BLaER1 (cell line): ENCODE measurements at regions not wholly inside any gene's neighbourhood (a gene's known extent, or its start where the extent isn't known, plus 50 kb on each side); places are given as distances from the start of the nearest gene placed in this dataset.

ENCODE experiments used
- H3K27ac ChIP-seq: shearing (Covaris generic); formaldehyde crosslinking; 2 replicates; pipeline ENCODE4 v1.8.1; 2022
- H3K27me3 ChIP-seq: shearing (Covaris generic); formaldehyde crosslinking; 2 replicates; pipeline ENCODE4 v1.8.1; 2022
- H3K36me3 ChIP-seq: shearing (Covaris generic); formaldehyde crosslinking; 2 replicates; pipeline ENCODE4 v1.8.1; 2022
- H3K4me1 ChIP-seq: shearing (Covaris generic); formaldehyde crosslinking; 2 replicates; pipeline ENCODE4 v1.8.1; 2022
- H3K4me2 ChIP-seq: shearing (Covaris generic); formaldehyde crosslinking; 2 replicates; pipeline ENCODE4 v1.8.1; 2022
- H3K4me3 ChIP-seq: shearing (Covaris generic); formaldehyde crosslinking; 2 replicates; pipeline ENCODE4 v1.8.1; 2022
- H3K9ac ChIP-seq: shearing (Covaris generic); formaldehyde crosslinking; 2 replicates; pipeline ENCODE4 v1.8.1; 2022
- H3K9me3 ChIP-seq: shearing (Covaris generic); formaldehyde crosslinking; 2 replicates; pipeline ENCODE4 v1.8.1; 2022
- H4K20me1 ChIP-seq: shearing (Covaris generic); formaldehyde crosslinking; 2 replicates; pipeline ENCODE4 v1.8.1; 2022
- Cebpa-rat ChIP-seq: shearing (Covaris generic); IDR thresholded peaks from 2 replicates; pipeline ENCODE4 v1.8.1; 2022

DNA sequence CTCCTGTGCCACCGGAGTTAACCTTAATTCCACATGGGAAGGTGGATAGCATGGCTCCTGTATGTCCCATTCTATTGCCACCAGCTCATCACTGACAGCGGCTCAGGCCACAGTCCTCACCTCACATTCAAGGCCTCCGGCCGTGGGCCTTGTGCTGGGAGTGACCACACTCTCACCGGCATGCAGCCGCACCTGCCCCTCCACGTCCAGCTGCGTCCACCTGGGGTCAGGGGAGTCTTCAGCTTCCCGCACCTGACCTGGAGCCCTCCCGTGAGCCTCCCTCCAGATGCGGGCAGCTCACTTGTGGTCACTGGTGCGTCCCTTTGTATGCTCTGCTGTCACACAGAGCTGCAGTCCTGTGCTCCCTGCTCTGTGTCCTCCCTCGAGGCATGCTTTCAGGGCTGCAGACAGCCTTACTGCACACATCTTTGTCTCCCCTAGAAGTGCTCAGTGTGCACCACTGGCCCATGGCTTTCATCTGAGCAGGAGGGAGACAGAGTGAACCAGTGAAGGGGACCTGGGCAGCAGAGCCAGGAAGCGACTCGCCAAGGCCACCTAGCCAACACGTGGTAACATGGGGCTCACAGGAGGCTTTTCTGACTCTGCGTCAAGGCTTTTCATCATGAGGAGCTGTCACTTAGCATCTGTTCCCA lies 210.1 kb downstream of the ERCC6L2 start:
- TF ChIP-seq Cebpa-rat, result no peak
- H3K4me3 ChIP-seq, result no peak overlapping the region
- peak overlapping the region; percentile 87 for H3K4me2 ChIP-seq
- H4K20me1 ChIP-seq, result no peaks in the 10 kb centered on the region
- H3K9ac ChIP-seq, result 0 out of 2 replicates have a peak overlapping the region, but pooled peaks have one; percentile 0
- H3K9me3 ChIP-seq, result 0 out of 2 replicates have a peak, but pooled peaks cover 3% of the 10 kb centered on the region
- H3K27me3 ChIP-seq, result no peaks in the 10 kb centered on the region
- H3K4me1 ChIP-seq, result peaks cover 70% of the 10 kb centered on the region
- H3K27ac ChIP-seq, result peak overlapping the region; percentile 72
- H3K36me3 ChIP-seq, result no peaks in the 10 kb centered on the region

DNA sequence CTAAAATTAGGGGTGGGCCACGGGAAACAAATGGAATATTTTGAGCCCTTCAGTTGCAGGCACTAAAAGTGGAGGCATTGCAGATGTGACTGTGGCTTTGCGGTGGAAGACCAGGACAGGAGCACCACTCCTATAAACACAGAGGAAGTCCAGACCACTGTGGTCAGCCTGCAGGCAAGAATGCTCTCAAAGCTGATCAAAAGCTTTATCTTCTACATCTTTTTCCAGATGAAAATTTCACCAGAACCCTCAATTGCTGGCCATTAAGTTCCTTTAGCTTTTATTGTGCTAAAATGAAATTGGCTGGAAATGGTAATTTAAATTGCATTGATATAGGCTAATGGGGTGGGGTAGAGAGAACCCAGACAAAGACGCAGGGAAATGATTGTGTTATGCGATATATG lies 208.8 kb downstream of the ERCC6L2 start:
- H3K36me3 ChIP-seq, result no peaks in the 10 kb centered on the region
- H3K27ac ChIP-seq, result peak overlapping the region; percentile 72

GRCh38 chr9:96082516-96083232 lies 207.2 kb downstream of the ERCC6L2 start:
- Histone ChIP-seq H3K4me2 (peak overlapping the region; percentile 87), H3K27ac (peak overlapping the region; percentile 72), H4K20me1 (no peaks in the 10 kb centered on the region), H3K4me3 (no peak overlapping the region), H3K4me1 (peaks cover 70% of the 10 kb centered on the region), H3K27me3 (no peaks in the 10 kb centered on the region), H3K36me3 (no peaks in the 10 kb centered on the region), H3K9ac (no peak overlapping the region), H3K9me3 (0 out of 2 replicates have a peak, but pooled peaks cover 3% of the 10 kb centered on the region)
- no peak for TF ChIP-seq Cebpa-rat

More for the DNA sequence above, 208.8 kb downstream of the ERCC6L2 start:
- Histone ChIP-seq H3K9me3 (0 out of 2 replicates have a peak, but pooled peaks cover 3% of the 10 kb centered on the region), H3K4me1 (peaks cover 70% of the 10 kb centered on the region), H3K4me3 (no peak overlapping the region; the same call in 1 of the 2 replicates), H3K9ac (no peak overlapping the region), H4K20me1 (no peaks in the 10 kb centered on the region), H3K27me3 (no peaks in the 10 kb centered on the region), H3K4me2 (peak overlapping the region; percentile 87)
- no peak for TF ChIP-seq Cebpa-rat

DNA sequence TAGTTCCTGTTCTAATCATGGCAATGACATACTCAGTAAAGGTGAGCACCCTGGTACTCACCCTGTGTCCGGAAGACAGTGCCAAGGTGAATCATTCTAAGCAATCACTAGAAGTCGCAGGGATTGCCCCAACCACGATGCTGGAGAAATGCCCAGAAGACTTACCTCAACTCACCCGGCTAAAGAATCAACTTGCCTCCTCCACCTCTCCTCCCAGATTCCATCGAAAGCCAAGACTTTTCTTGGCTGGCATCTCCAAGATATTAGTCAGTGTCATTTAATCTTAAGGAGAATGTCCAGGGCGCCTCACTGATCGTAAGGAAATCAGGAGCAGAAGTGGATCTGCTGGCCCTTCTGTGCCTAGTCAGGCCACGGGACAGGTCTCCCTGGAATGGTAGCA lies 204.9 kb downstream of the ERCC6L2 start:
- peaks cover 52% of the 10 kb centered on the region for H3K4me1 ChIP-seq
- no peak overlapping the region for H3K4me3 ChIP-seq
- H3K9ac ChIP-seq, result no peak overlapping the region
- H3K36me3 ChIP-seq, result no peaks in the 10 kb centered on the region
- no peaks in the 10 kb centered on the region for H4K20me1 ChIP-seq
- no peak overlapping the region; the same call in 1 of the 2 replicates for H3K27ac ChIP-seq
- no peaks in the 10 kb centered on the region for H3K27me3 ChIP-seq
- TF ChIP-seq Cebpa-rat, result no peak
- peaks cover 3% of the 10 kb centered on the region; the same call in 1 of the 2 replicates for H3K9me3 ChIP-seq
- no peak overlapping the region for H3K4me2 ChIP-seq

DNA sequence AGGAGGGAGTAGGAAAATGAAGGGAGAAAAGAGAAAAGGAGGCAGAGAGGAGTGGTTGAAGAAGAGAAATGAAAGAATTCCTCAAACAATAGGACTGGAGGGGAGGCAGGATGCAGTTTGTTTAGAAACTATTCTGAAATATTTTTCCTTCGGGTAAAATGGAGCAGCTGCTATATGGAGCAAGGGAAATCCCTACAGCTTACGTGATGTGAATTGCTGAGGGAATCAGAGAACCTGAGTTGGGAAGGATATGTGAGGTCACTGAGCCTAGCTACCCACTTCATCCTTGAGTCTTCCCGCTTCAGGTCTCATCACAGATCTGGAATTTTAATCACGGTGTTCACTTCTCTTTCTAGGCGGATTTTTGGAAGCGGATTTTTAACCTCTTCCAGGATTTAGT lies 204.3 kb downstream of the ERCC6L2 start:
- no peak overlapping the region for H3K27ac ChIP-seq
- peaks cover 52% of the 10 kb centered on the region for H3K4me1 ChIP-seq

DNA sequence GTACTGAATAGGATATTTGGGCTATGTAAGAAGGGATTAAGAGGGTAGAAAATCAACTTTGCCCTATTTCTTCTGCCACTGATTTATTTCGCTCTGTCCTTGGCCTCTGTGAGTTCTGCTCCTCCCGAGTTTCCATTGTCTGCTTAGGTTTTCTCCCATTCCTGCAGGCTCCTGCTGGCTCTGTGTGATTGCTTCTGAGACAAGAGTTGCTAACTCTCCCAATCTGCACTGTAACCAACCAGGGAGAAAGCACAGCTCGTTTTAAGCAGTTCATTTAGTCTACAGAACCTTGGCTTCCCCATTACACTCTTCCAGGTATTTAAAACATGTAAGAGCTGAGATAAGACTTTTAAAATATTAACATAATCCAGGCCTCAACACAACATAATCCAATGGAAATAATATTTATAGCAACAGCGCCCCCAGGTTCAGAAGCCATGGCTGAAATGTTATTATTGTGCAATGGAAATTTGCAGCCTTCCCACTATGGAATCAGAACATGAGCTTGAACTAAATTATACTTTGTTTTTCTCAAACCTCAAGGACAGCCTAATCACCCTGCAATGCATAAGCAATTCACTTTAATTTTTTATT lies 203.5 kb downstream of the ERCC6L2 start:
- Histone ChIP-seq H3K4me3 (no peak overlapping the region), H4K20me1 (no peaks in the 10 kb centered on the region), H3K27ac (no peak overlapping the region), H3K27me3 (no peaks in the 10 kb centered on the region), H3K9me3 (peaks cover 3% of the 10 kb centered on the region; the same call in 1 of the 2 replicates), H3K9ac (no peak overlapping the region), H3K4me2 (no peak overlapping the region), H3K36me3 (no peaks in the 10 kb centered on the region), H3K4me1 (peaks cover 47% of the 10 kb centered on the region)
- TF ChIP-seq Cebpa-rat, result no peak

More for the DNA sequence above, 204.3 kb downstream of the ERCC6L2 start:
- Histone ChIP-seq H3K9me3 (peaks cover 3% of the 10 kb centered on the region; the same call in 1 of the 2 replicates), H3K36me3 (no peaks in the 10 kb centered on the region), H3K4me2 (no peak overlapping the region), H4K20me1 (no peaks in the 10 kb centered on the region), H3K4me3 (no peak overlapping the region), H3K9ac (no peak overlapping the region), H3K27me3 (no peaks in the 10 kb centered on the region)
- no peak for TF ChIP-seq Cebpa-rat

GRCh38 chr9:96075757-96076156 lies 200.3 kb downstream of the ERCC6L2 start:
- no peak for TF ChIP-seq Cebpa-rat
- H3K9me3 ChIP-seq, result peaks cover 3% of the 10 kb centered on the region; the same call in 1 of the 2 replicates
- no peak overlapping the region for H3K9ac ChIP-seq
- H4K20me1 ChIP-seq, result no peaks in the 10 kb centered on the region
- peaks cover 22% of the 10 kb centered on the region for H3K4me1 ChIP-seq
- H3K4me3 ChIP-seq, result no peak overlapping the region
- no peaks in the 10 kb centered on the region for H3K27me3 ChIP-seq
- no peak overlapping the region for H3K4me2 ChIP-seq
- H3K36me3 ChIP-seq, result no peaks in the 10 kb centered on the region
- no peak overlapping the region for H3K27ac ChIP-seq

- no peaks in the 10 kb centered on the region for H3K36me3 ChIP-seq
- peaks cover 21% of the 10 kb centered on the region for H3K4me1 ChIP-seq
- no peak overlapping the region for H3K9ac ChIP-seq
- no peak for TF ChIP-seq Cebpa-rat
- H3K4me2 ChIP-seq, result peak overlapping the region; percentile 20; the same call in 1 of the 2 replicates
- H4K20me1 ChIP-seq, result no peaks in the 10 kb centered on the region
- H3K4me3 ChIP-seq, result no peak overlapping the region
- no peak overlapping the region for H3K27ac ChIP-seq
- H3K9me3 ChIP-seq, result peaks cover 3% of the 10 kb centered on the region; the same call in 1 of the 2 replicates
- no peaks in the 10 kb centered on the region for H3K27me3 ChIP-seq
These were observed 199.6 kb downstream of the ERCC6L2 start for GRCh38 chr9:96075111-96075510.

DNA sequence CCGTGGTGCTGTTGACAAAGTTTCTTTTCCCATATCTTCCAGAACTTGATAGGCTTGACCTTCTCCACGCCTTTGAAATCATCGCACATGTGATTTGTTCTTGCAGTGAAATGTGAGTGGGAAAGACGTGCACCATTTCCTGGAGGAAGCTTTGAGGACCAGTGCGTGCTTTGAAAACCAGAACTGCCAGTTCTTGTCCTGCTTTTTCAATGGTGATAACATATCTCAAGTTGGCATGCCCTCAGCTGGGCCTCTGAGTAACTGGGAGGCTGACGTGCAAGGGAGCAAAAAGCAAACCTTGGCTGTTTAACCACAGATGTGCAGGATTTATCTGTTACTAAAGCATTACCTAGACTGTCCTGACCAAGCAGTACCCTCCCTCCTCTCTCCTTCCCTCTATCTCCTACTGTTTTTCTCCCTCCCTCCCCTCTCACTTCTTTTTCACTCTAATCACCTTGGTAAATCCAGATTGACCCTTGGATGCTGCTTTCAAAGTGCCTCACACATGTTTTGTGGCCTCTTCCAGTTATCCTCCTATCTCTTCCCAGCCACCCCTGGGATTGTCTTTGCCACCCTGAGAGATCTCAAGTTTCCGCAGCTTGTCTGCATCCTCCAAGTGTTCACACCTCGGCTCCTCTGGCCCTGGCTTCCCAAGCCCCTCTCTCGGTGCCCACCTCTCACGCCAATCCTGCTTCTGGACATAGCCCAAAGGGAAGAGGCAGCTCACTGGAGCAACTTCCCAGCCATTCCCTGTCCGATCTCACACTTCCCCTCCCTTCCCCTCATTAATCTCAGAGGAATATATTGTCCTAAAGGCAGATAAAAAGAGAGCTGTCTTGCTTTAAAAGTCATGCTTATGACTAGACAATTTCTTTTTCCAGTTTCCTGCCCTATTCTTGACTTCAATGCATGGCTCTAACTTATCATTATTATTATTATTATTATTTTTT lies 198.3 kb downstream of the ERCC6L2 start:
- no peaks in the 10 kb centered on the region for H3K27me3 ChIP-seq
- no peaks in the 10 kb centered on the region for H4K20me1 ChIP-seq
- peaks cover 3% of the 10 kb centered on the region; the same call in 1 of the 2 replicates for H3K9me3 ChIP-seq
- no peak overlapping the region for H3K27ac ChIP-seq
- TF ChIP-seq Cebpa-rat, result no peak
- no peak overlapping the region for H3K4me2 ChIP-seq
- H3K4me1 ChIP-seq, result peaks cover 21% of the 10 kb centered on the region
- no peaks in the 10 kb centered on the region for H3K36me3 ChIP-seq
- no peak overlapping the region for H3K4me3 ChIP-seq
- H3K9ac ChIP-seq, result no peak overlapping the region
